Activated CD8-positive, alpha-beta memory T cell treated with anti-CD3 and anti-CD28 coated beads for 1 hour (primary cell): ENCODE measurements at regions not wholly inside any gene's neighbourhood (a gene's known extent, or its start where the extent isn't known, plus 50 kb on each side); places are given as distances from the start of the nearest gene placed in this dataset.

ENCODE experiments used
- DNase-seq, 2 donors: peaks; one replicate each; pipeline ENCODE4 v3.0.0-alpha.2; 2020; ENCODE audit warnings: low read depth in 1 of 2; ENCODE audit errors: extremely low read depth in 1 of 2

- DNase-seq = no peak
Observed at GRCh38 chr20:61019322-61019721, 232.7 kb upstream of the CDH4 start.

GRCh38 chr20:61023612-61024011 lies 228.4 kb upstream of the CDH4 start:
- no peak for DNase-seq

GRCh38 chr20:61024390-61024789 lies 227.7 kb upstream of the CDH4 start:
- DNase-seq = no peak

DNA sequence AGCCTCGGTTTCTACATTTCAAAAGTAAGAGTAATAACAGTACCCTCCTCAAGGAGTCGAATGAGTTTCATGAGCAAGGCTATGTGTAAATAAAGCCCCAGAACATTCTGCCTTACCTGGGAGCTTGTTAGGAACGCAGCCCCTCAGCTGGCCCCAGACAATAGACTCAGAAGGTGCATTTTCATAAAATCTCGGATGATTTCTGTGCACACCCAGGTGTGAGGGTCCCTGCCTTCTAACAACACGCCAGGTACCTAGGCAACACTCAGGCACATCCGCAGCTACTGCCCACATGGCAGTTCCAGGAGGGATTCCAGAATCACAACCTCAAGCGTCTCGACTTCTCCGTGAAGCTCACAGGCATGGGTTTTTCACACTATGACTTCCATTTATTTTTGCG lies 226.5 kb upstream of the CDH4 start:
- no peak for DNase-seq

DNA sequence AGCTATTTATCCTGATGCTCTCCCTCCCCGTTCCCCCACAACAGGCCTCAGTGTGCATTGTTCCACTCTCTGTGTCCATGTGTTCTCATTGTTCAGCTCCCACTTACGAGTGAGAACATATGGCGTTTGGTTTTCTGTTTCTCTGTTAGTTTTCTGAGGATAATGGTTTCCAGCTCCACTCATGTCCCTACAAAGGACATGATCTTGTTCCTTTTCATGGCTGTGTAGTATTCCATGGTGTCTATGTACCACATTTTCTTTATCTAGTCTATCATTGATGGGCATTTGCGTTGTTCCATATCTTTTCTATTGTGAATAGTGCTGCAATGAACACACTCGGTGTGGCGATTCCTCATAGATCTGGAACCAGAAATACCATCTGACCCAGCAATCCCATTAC lies 225.9 kb upstream of the CDH4 start:
- DNase-seq = no peak

- DNase-seq = no peak
Observed at GRCh38 chr20:61026731-61027130, 225.3 kb upstream of the CDH4 start.

DNA sequence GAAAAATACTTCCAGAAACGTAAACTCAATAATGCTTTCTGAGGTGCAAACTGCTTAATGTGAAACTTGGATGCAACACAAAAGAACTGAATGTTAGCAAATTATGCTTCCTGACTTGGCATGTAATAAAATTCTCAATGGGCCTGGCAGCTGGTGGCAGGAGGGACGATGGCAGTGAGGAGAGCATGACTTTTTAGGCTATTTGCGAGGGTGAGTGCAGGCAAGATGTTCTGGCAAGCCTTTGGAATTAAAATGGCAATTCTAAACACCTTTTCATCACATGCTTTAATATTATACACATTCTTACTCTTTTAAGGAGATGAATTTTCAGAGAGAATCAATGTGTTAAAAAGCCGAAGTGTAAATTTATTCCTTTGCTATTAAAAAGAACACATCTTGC lies 224.8 kb upstream of the CDH4 start:
- no peak for DNase-seq

DNA sequence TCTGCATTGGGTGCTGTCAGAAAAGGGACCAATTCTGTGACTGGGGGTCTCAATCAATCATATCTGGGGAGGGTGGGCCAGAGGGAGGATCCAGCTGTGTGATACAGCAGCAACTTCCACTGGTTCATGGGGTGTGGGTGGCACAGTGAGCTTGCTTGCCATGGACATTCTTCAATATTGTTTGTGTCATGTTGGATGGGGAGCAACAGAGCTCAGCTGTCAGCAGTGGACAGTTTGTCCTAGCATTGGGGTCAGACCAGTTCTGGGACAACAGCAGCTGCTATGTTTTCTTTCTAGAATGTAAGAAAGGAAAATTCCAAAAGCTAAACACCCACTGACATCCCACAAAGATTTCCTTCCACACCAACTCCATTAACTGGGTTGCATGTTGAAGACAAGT lies 221.9 kb upstream of the CDH4 start:
- DNase-seq = no peak

GRCh38 chr20:61031101-61031830 lies 220.8 kb upstream of the CDH4 start:
- DNase-seq = no peak

GRCh38 chr20:61037498-61037897 lies 214.6 kb upstream of the CDH4 start:
- no peak for DNase-seq

DNA sequence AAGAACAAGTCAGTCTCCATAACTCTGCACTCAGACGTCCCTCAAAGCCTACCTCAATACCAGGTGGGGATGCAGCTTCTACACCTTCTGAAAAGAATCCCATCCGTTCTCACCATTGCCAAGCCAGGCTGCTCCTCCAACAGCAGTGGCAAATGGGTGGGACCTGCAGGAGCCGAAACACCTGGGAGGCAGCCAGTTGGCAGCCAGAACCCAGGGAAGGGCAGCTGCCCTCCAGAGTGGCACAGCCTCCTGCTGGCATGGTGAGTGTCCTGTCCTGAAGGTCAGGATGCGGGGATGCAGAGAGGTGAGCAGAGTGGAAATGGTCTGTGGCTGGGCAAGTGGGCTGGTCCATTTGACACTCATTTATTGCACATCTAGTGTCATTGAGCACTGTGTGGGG lies 210.6 kb upstream of the CDH4 start:
- DNase-seq = no peak

- DNase-seq = no peak
Observed at GRCh38 chr20:61042506-61043385, 209.3 kb upstream of the CDH4 start.

DNA sequence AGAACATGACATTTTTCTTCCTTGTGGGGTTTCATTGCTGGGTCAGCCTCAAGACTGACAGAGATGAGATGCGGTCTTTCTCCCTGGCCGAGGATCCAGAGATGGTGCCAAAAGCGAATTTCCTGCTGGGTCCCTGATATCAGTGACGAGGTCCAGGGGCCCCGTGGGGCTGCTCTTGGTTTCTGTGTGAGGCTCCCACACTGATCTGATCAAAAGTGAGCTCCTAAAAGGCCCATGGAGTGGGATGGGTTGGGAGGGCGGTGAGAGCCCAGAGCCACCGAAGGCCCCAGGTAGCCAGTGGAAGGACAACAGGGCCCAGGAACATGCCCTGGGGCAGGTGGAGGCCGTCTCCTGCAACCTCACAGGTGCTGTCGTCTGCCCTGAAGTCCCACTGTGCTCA lies 208.4 kb upstream of the CDH4 start:
- DNase-seq = no peak

- no peak for DNase-seq
Observed at GRCh38 chr20:61044499-61044898, 207.6 kb upstream of the CDH4 start.

DNA sequence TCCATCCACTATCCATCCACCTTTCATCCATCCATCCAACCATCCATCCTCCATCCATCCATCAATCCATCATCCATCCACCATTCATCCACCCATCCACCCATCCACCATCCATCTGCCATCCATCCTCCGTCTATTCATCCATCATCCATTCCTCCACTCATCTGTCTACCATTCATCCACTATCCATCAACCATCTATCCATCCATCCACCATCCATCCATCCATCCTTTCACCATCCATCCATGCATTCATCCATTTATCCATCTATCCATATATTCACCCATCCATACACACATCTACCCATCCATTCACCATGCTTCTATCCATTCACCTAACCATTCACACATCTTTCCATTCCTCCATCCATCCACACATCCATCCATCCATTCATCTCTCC lies 207.0 kb upstream of the CDH4 start:
- DNase-seq = no peak

GRCh38 chr20:61045876-61046585 lies 206.0 kb upstream of the CDH4 start:
- no peak for DNase-seq

- DNase-seq = no peak
Observed at GRCh38 chr20:61046721-61047351, 205.2 kb upstream of the CDH4 start.

DNA sequence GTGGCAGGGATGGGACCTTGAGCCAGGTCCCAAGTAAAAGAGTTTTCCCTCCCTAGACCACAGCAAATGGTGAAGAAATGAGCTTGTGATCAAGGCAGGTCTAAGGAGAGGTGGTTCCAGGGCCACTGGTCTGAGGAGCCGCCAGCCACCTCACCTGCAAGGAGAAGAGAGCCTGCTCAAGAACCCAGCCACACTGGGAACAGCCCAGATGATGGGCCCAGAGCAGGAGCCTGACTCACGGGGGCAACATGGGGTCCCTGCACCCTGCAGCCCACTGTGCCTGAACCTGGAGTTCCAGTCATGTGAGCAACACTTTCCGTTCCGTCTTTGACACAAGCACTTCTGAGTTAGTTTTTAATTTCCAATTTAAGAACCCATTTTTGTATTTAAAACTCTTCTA lies 204.5 kb upstream of the CDH4 start:
- DNase-seq = no peak

GRCh38 chr20:61048302-61048701 lies 203.8 kb upstream of the CDH4 start:
- no peak for DNase-seq

- DNase-seq = no peak
Observed at GRCh38 chr20:61049684-61050083, 202.4 kb upstream of the CDH4 start.

GRCh38 chr20:61050336-61050890 lies 201.6 kb upstream of the CDH4 start:
- DNase-seq = no peak
